Esophagus muscularis mucosa (tissue), 3 donors: ENCODE measurements at regions not wholly inside any gene's neighbourhood (a gene's known extent, or its start where the extent isn't known, plus 50 kb on each side); places are given as distances from the start of the nearest gene placed in this dataset.

ENCODE experiments used
- CTCF ChIP-seq, 3 experiments: fragments of 200-600 bp in 2 of 3; fragments of 450-650 bp in 1 of 3; sonication (generic) in 2 of 3; IDR thresholded peaks; one replicate each; pipeline ENCODE4 v1.5.1; 2017 to 2019; ENCODE audit warnings: antibody characterized with exemption in 3 of 3, mild to moderate bottlenecking in 2 of 3, moderate library complexity in 1 of 3
- POLR2A ChIP-seq: fragments of 450-650 bp; IDR thresholded peaks from one replicate; pipeline ENCODE4 v1.6.1; 2017; ENCODE audit warnings: antibody characterized with exemption, moderate library complexity, mild to moderate bottlenecking, low read depth

DNA sequence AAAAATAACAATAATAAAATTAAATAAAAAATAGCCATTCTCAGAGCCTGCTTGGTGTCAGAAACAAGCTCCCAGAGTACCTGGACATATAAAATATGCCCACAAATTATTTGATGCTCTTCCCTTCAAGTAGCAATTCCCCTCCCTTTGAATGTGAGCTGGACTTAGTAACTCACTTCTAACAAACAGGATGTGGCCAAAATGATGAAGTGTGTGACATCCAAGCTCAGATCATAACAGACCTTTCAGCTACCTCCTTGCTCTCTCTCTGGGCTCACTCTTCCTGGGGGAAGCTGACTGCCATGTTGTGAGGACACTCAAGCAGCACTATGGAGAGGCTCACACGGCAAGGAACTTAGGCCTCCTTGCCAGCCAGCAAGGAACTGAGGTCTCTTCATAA is 69.0 kb downstream of the SPRY4 start:
- TF ChIP-seq CTCF (IDR thresholded peaks at IDR 0.05) (no peak), POLR2A (no peak)
